IMR-90 (cell line): ENCODE measurements at regions not wholly inside any gene's neighbourhood (a gene's known extent, or its start where the extent isn't known, plus 50 kb on each side); places are given as distances from the start of the nearest gene placed in this dataset.

Source experiments
- CEBPB ChIP-seq: IDR thresholded peaks from 2 replicates; pipeline ENCODE4 v1.6.1; 2012; ENCODE audit warnings: low read depth, low read length, improper control_type of control experiment
- CHD1 ChIP-seq: IDR thresholded peaks from 2 replicates; pipeline ENCODE4 v1.6.1; 2012; ENCODE audit warnings: low read depth, low read length, improper control_type of control experiment
- FOS ChIP-seq: fragments of 150-350 bp; IDR thresholded peaks from 2 replicates; pipeline ENCODE4 v1.6.1; 2016; ENCODE audit warnings: low read depth, low read length
- MAFK ChIP-seq: IDR thresholded peaks from 2 replicates; pipeline ENCODE4 v1.6.1; 2012; ENCODE audit warnings: low read depth, low read length, improper control_type of control experiment
- MAZ ChIP-seq: IDR thresholded peaks from 2 replicates; pipeline ENCODE4 v1.6.1; 2012; ENCODE audit warnings: low read depth, mild to moderate bottlenecking, low read length, improper control_type of control experiment, moderate library complexity, borderline replicate concordance
- POLR2A ChIP-seq: IDR thresholded peaks from 2 replicates; pipeline ENCODE4 v1.6.1; 2012; ENCODE audit warnings: mild to moderate bottlenecking, low read depth, low read length
- RCOR1 ChIP-seq: IDR thresholded peaks from 2 replicates; pipeline ENCODE4 v1.6.1; 2012; ENCODE audit warnings: mild to moderate bottlenecking, low read length, improper control_type of control experiment; ENCODE audit not compliant: insufficient replicate concordance
- RFX5 ChIP-seq: IDR thresholded peaks from 2 replicates; pipeline ENCODE4 v1.8.0; 2012; ENCODE audit warnings: low read depth, mild to moderate bottlenecking, low read length, moderate library complexity
- SMC3 ChIP-seq: fragments of 150-350 bp; IDR thresholded peaks from 2 replicates; pipeline ENCODE4 v1.6.1; 2016; ENCODE audit warnings: low read depth, mild to moderate bottlenecking, antibody characterized with exemption, low read length, moderate library complexity
- TF ChIP-seq, protein P1 (sequence below): conservative IDR thresholded peaks from 2 replicates; pipeline ENCODE4 v1.5.1; 2012; ENCODE audit warnings: mild to moderate bottlenecking, low read depth, low read length, improper control_type of control experiment
- TF ChIP-seq, protein P2 (sequence below): fragments of 150-350 bp; IDR thresholded peaks from 2 replicates; pipeline ENCODE4 v1.6.1; 2017; ENCODE audit warnings: mild to moderate bottlenecking, antibody characterized with exemption, low read length, low read depth
- TF ChIP-seq, protein P3 (sequence below): fragments of 150-350 bp; IDR thresholded peaks from 2 replicates; pipeline ENCODE4 v1.6.1; 2016; ENCODE audit warnings: low read depth, mild to moderate bottlenecking, low read length, moderate library complexity, borderline replicate concordance

- TF ChIP-seq MAFK (no peak), CEBPB (no peak), POLR2A (no peak), RCOR1 (no peak), FOS (no peak), SMC3 (no peak), CHD1 (no peak), RFX5 (no peak), MAZ (no peak)
- TF ChIP-seq, protein P1, sequence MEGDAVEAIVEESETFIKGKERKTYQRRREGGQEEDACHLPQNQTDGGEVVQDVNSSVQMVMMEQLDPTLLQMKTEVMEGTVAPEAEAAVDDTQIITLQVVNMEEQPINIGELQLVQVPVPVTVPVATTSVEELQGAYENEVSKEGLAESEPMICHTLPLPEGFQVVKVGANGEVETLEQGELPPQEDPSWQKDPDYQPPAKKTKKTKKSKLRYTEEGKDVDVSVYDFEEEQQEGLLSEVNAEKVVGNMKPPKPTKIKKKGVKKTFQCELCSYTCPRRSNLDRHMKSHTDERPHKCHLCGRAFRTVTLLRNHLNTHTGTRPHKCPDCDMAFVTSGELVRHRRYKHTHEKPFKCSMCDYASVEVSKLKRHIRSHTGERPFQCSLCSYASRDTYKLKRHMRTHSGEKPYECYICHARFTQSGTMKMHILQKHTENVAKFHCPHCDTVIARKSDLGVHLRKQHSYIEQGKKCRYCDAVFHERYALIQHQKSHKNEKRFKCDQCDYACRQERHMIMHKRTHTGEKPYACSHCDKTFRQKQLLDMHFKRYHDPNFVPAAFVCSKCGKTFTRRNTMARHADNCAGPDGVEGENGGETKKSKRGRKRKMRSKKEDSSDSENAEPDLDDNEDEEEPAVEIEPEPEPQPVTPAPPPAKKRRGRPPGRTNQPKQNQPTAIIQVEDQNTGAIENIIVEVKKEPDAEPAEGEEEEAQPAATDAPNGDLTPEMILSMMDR, result no peak
- TF ChIP-seq, protein P2, sequence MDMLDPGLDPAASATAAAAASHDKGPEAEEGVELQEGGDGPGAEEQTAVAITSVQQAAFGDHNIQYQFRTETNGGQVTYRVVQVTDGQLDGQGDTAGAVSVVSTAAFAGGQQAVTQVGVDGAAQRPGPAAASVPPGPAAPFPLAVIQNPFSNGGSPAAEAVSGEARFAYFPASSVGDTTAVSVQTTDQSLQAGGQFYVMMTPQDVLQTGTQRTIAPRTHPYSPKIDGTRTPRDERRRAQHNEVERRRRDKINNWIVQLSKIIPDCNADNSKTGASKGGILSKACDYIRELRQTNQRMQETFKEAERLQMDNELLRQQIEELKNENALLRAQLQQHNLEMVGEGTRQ, result no peak
- TF ChIP-seq, protein P3, sequence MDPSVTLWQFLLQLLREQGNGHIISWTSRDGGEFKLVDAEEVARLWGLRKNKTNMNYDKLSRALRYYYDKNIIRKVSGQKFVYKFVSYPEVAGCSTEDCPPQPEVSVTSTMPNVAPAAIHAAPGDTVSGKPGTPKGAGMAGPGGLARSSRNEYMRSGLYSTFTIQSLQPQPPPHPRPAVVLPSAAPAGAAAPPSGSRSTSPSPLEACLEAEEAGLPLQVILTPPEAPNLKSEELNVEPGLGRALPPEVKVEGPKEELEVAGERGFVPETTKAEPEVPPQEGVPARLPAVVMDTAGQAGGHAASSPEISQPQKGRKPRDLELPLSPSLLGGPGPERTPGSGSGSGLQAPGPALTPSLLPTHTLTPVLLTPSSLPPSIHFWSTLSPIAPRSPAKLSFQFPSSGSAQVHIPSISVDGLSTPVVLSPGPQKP, result no peak
These were observed 184.7 kb upstream of the LINC00305 start for GRCh38 chr18:64333584-64333983.
